ENCODE measurements at regions not wholly inside any gene's neighbourhood (a gene's known extent, or its start where the extent isn't known, plus 50 kb on each side); places are given as distances from the start of the nearest gene placed in this dataset.

- Mint-ChIP-seq H3K9me3 (peaks cover 2 to 7% (median 2%) of the 10 kb centered on the region in 5 donors), H3K27ac (no peak overlapping the region), H3K36me3 (no peaks in the 10 kb centered on the region), H3K27me3 (peaks cover 0 to 10% of the 10 kb centered on the region in 2 donors), H3K4me3 (no peak overlapping the region), H3K4me1 (no peaks in the 10 kb centered on the region)
- H3K4me3 ChIP-seq (ENCODE audit: low read length): no peak overlapping the region
- H3K4me1 ChIP-seq (ENCODE audit: insufficient read depth, low read length): no peaks in the 10 kb centered on the region
- no peak overlapping the region for H3K27ac ChIP-seq (ENCODE audit: low read depth, low read length)
- H3K27me3 ChIP-seq (ENCODE audit: insufficient read depth, low read length, poor library complexity, severe bottlenecking): peaks cover 3% of the 10 kb centered on the region
- no peaks in the 10 kb centered on the region for H3K36me3 ChIP-seq (ENCODE audit: insufficient read depth, low read length)
- no peak for DNase-seq
- ChIA-PET POLR2A (no interaction called here), CTCF (no interaction called here)
- H3K9me3 ChIP-seq (ENCODE audit: low read length): no peaks in the 10 kb centered on the region
These were observed 93.2 kb downstream of the PTCSC3 start for GRCh38 chr14:36083317-36083716.

GRCh38 chr14:36078080-36078479 lies 98.4 kb downstream of the PTCSC3 start:
- Histone ChIP-seq H3K9me3 (ENCODE audit: low read length) (no peaks in the 10 kb centered on the region), H3K27ac (ENCODE audit: low read depth, low read length) (no peak overlapping the region), H3K4me1 (ENCODE audit: insufficient read depth, low read length) (no peaks in the 10 kb centered on the region), H3K4me3 (ENCODE audit: low read length) (no peak overlapping the region), H3K27me3 (ENCODE audit: insufficient read depth, low read length, poor library complexity, severe bottlenecking) (peaks cover 3% of the 10 kb centered on the region), H3K36me3 (ENCODE audit: insufficient read depth, low read length) (no peaks in the 10 kb centered on the region)
- H3K4me1 Mint-ChIP-seq: no peaks in the 10 kb centered on the region
- peaks cover 7 to 23% of the 10 kb centered on the region in 2 donors for H3K27me3 Mint-ChIP-seq
- ChIA-PET CTCF (no interaction called here), POLR2A (no interaction called here)
- no peak overlapping the region for H3K4me3 Mint-ChIP-seq
- H3K36me3 Mint-ChIP-seq: no peaks in the 10 kb centered on the region
- peaks cover 2 to 10% (median 6%) of the 10 kb centered on the region in 5 donors for H3K9me3 Mint-ChIP-seq
- DNase-seq: no peak
- no peak overlapping the region for H3K27ac Mint-ChIP-seq

GRCh38 chr14:36076197-36076596 lies 100.3 kb downstream of the PTCSC3 start:
- Mint-ChIP-seq H3K36me3 (no peaks in the 10 kb centered on the region), H3K4me1 (no peaks in the 10 kb centered on the region), H3K4me3 (no peak overlapping the region), H3K9me3 (peaks cover 2 to 10% (median 6%) of the 10 kb centered on the region in 5 donors), H3K27ac (no peak overlapping the region), H3K27me3 (peaks cover 13 to 35% of the 10 kb centered on the region in 2 donors)
- Histone ChIP-seq H3K4me1 (ENCODE audit: insufficient read depth, low read length) (no peaks in the 10 kb centered on the region), H3K27ac (ENCODE audit: low read depth, low read length) (no peak overlapping the region), H3K27me3 (ENCODE audit: insufficient read depth, low read length, poor library complexity, severe bottlenecking) (peaks cover 3% of the 10 kb centered on the region), H3K9me3 (ENCODE audit: low read length) (no peaks in the 10 kb centered on the region), H3K4me3 (ENCODE audit: low read length) (no peak overlapping the region), H3K36me3 (ENCODE audit: insufficient read depth, low read length) (no peaks in the 10 kb centered on the region)
- DNase-seq: no peak
- POLR2A ChIA-PET: no interaction called here
- CTCF ChIA-PET: no interaction called here

GRCh38 chr14:36075203-36075602 lies 101.3 kb downstream of the PTCSC3 start:
- no peaks in the 10 kb centered on the region for H3K4me1 Mint-ChIP-seq
- Histone ChIP-seq H3K36me3 (ENCODE audit: insufficient read depth, low read length) (no peaks in the 10 kb centered on the region), H3K4me1 (ENCODE audit: insufficient read depth, low read length) (no peaks in the 10 kb centered on the region), H3K9me3 (ENCODE audit: low read length) (no peaks in the 10 kb centered on the region), H3K4me3 (ENCODE audit: low read length) (no peak overlapping the region), H3K27me3 (ENCODE audit: insufficient read depth, low read length, poor library complexity, severe bottlenecking) (peaks cover 3% of the 10 kb centered on the region), H3K27ac (ENCODE audit: low read depth, low read length) (no peak overlapping the region)
- H3K27me3 Mint-ChIP-seq: peaks cover 13 to 39% of the 10 kb centered on the region in 2 donors
- POLR2A ChIA-PET: no interaction called here
- no peak overlapping the region for H3K4me3 Mint-ChIP-seq
- no peak overlapping the region for H3K27ac Mint-ChIP-seq
- no peak for DNase-seq
- peaks cover 0 to 10% (median 6%) of the 10 kb centered on the region in 5 donors for H3K9me3 Mint-ChIP-seq
- H3K36me3 Mint-ChIP-seq: no peaks in the 10 kb centered on the region
- CTCF ChIA-PET: no interaction called here

- Histone ChIP-seq H3K4me1 (ENCODE audit: insufficient read depth, low read length) (no peaks in the 10 kb centered on the region), H3K4me3 (ENCODE audit: low read length) (no peak overlapping the region), H3K27me3 (ENCODE audit: insufficient read depth, low read length, poor library complexity, severe bottlenecking) (no peaks in the 10 kb centered on the region), H3K36me3 (ENCODE audit: insufficient read depth, low read length) (no peaks in the 10 kb centered on the region), H3K9me3 (ENCODE audit: low read length) (no peaks in the 10 kb centered on the region), H3K27ac (ENCODE audit: low read depth, low read length) (no peak overlapping the region)
- Mint-ChIP-seq H3K9me3 (no peaks in the 10 kb centered on the region), H3K36me3 (no peaks in the 10 kb centered on the region), H3K4me3 (no peak overlapping the region), H3K27ac (no peak overlapping the region), H3K4me1 (no peaks in the 10 kb centered on the region), H3K27me3 (peaks cover 14 to 33% of the 10 kb centered on the region in 2 donors)
- ChIA-PET CTCF (interaction anchor here (1.0 to 1.8 kb wide), 2 partner anchors 191 to 303 kb away, joined by 3 to 4 read pairs; no protein-coding TSS in a partner anchor), POLR2A (no interaction called here)
- DNase-seq: no peak
These were observed 105.8 kb downstream of the PTCSC3 start for GRCh38 chr14:36070720-36071043.

GRCh38 chr14:36070031-36070719 lies 106.3 kb downstream of the PTCSC3 start:
- no peak overlapping the region for H3K4me3 ChIP-seq (ENCODE audit: low read length)
- Mint-ChIP-seq H3K27ac (no peak overlapping the region), H3K4me3 (no peak overlapping the region), H3K36me3 (no peaks in the 10 kb centered on the region), H3K4me1 (no peaks in the 10 kb centered on the region), H3K27me3 (peaks cover 14 to 34% of the 10 kb centered on the region in 2 donors), H3K9me3 (no peaks in the 10 kb centered on the region)
- DNase-seq: no peak
- POLR2A ChIA-PET: no interaction called here
- no peak overlapping the region for H3K27ac ChIP-seq (ENCODE audit: low read depth, low read length)
- no peaks in the 10 kb centered on the region for H3K4me1 ChIP-seq (ENCODE audit: insufficient read depth, low read length)
- H3K36me3 ChIP-seq (ENCODE audit: insufficient read depth, low read length): no peaks in the 10 kb centered on the region
- no peaks in the 10 kb centered on the region for H3K27me3 ChIP-seq (ENCODE audit: insufficient read depth, low read length, poor library complexity, severe bottlenecking)
- no peaks in the 10 kb centered on the region for H3K9me3 ChIP-seq (ENCODE audit: low read length)
- CTCF ChIA-PET: interaction anchor here (0.7 to 1.8 kb wide), 3 partner anchors 41 to 304 kb away, joined by 3 to 6 read pairs (median 4); no protein-coding TSS in a partner anchor

- no peak overlapping the region for H3K4me3 Mint-ChIP-seq
- Histone ChIP-seq H3K36me3 (ENCODE audit: insufficient read depth, low read length) (no peaks in the 10 kb centered on the region), H3K27ac (ENCODE audit: low read depth, low read length) (no peak overlapping the region), H3K27me3 (ENCODE audit: insufficient read depth, low read length, poor library complexity, severe bottlenecking) (no peaks in the 10 kb centered on the region), H3K4me3 (ENCODE audit: low read length) (no peak overlapping the region), H3K4me1 (ENCODE audit: insufficient read depth, low read length) (no peaks in the 10 kb centered on the region), H3K9me3 (ENCODE audit: low read length) (no peaks in the 10 kb centered on the region)
- no peaks in the 10 kb centered on the region for H3K36me3 Mint-ChIP-seq
- DNase-seq: peak in 2 of 5 donors; percentile 4 to 16
- peaks cover 14 to 34% of the 10 kb centered on the region in 2 donors for H3K27me3 Mint-ChIP-seq
- CTCF ChIA-PET: interaction anchor here (0.7 to 1.8 kb wide), 4 partner anchors 40 to 189 kb away, joined by 3 to 6 read pairs (median 4); no protein-coding TSS in a partner anchor
- no peaks in the 10 kb centered on the region for H3K4me1 Mint-ChIP-seq
- H3K9me3 Mint-ChIP-seq: no peaks in the 10 kb centered on the region
- no peak overlapping the region for H3K27ac Mint-ChIP-seq
- POLR2A ChIA-PET: interaction anchor here (0.6 kb wide), 1 partner anchor 251 kb away, joined by 9 read pairs; the partner anchor contains the start of gene MBIP
These were observed 107.0 kb downstream of the PTCSC3 start for GRCh38 chr14:36069535-36069900.

GRCh38 chr14:36068777-36069534 lies 107.6 kb downstream of the PTCSC3 start:
- Histone ChIP-seq H3K27me3 (ENCODE audit: insufficient read depth, low read length, poor library complexity, severe bottlenecking) (no peaks in the 10 kb centered on the region), H3K36me3 (ENCODE audit: insufficient read depth, low read length) (no peaks in the 10 kb centered on the region), H3K4me3 (ENCODE audit: low read length) (no peak overlapping the region), H3K9me3 (ENCODE audit: low read length) (no peaks in the 10 kb centered on the region), H3K27ac (ENCODE audit: low read depth, low read length) (no peak overlapping the region), H3K4me1 (ENCODE audit: insufficient read depth, low read length) (no peaks in the 10 kb centered on the region)
- ChIA-PET POLR2A (interaction anchor here (0.6 kb wide), 1 partner anchor 252 kb away, joined by 9 read pairs; the partner anchor contains the start of gene MBIP), CTCF (interaction anchor here (0.7 to 1.8 kb wide), 4 partner anchors 40 to 189 kb away, joined by 3 to 6 read pairs (median 4); no protein-coding TSS in a partner anchor)
- DNase-seq: no peak
- Mint-ChIP-seq H3K27ac (no peak overlapping the region), H3K36me3 (no peaks in the 10 kb centered on the region), H3K4me3 (no peak overlapping the region), H3K27me3 (peaks cover 14 to 28% of the 10 kb centered on the region in 2 donors), H3K9me3 (no peaks in the 10 kb centered on the region), H3K4me1 (no peaks in the 10 kb centered on the region)
